ENCODE measurements at regions not wholly inside any gene's neighbourhood (a gene's known extent, or its start where the extent isn't known, plus 50 kb on each side); places are given as distances from the start of the nearest gene placed in this dataset.
"Not testable (repeated sequence)": the region's sequence is repeated elsewhere in the genome, so short reads cannot be mapped to it uniquely, and the experiment has no call there.

GRCh38 chr18:29723486-29723885, 1319.1 kb downstream of the DSC3 start:
- H3K56ac ChIP-seq (replicated peaks; ENCODE audit: insufficient read length, low read depth, low read length); H4K5ac ChIP-seq (ENCODE audit: insufficient read length, low read depth, low read length); H2BK5ac ChIP-seq (ENCODE audit: low read depth, low read length); H2AFZ ChIP-seq (ENCODE audit: low read length); H3K4me2 ChIP-seq (ENCODE audit: insufficient read depth in 1 of 2, low read depth in 2 of 2, low read length in 2 of 2); H3K4me3 ChIP-seq (ENCODE audit: extremely low read depth in 1 of 4, insufficient read depth in 2 of 4, low read depth in 3 of 4, low read length in 4 of 4); POLR2A ChIA-PET (ENCODE audit: partially characterized antibody); CTCF ChIA-PET (ENCODE audit: partially characterized antibody); H2BK20ac ChIP-seq (ENCODE audit: low read length); H3K36me3 ChIP-seq (ENCODE audit: control insufficient read depth in 2 of 4, insufficient read depth in 4 of 4, low read length in 3 of 4); H3K23me2 ChIP-seq (ENCODE audit: low read depth, low read length); H3K27ac ChIP-seq (ENCODE audit: low read depth, low read length); H2BK15ac ChIP-seq (ENCODE audit: low read length); H4K20me1 ChIP-seq (replicated peaks in 1 of 2; ENCODE audit: control insufficient read depth in 1 of 2, insufficient read depth in 2 of 2, low read length in 2 of 2); H2BK120ac ChIP-seq (replicated peaks; ENCODE audit: low read depth, low read length); DNase-seq (ENCODE audit: low read depth in 1 of 2, low spot score in 2 of 2); H3K9ac ChIP-seq (replicated peaks in 1 of 4; ENCODE audit: extremely low read depth in 1 of 4, low read depth in 3 of 4, low read length in 3 of 4); H3K79me2 ChIP-seq (ENCODE audit: control insufficient read depth in 1 of 2, insufficient read depth in 2 of 2, low read length in 2 of 2); H3K4ac ChIP-seq (replicated peaks; ENCODE audit: insufficient read length, low read depth, low read length); H3K23ac ChIP-seq (ENCODE audit: insufficient read length); H3K4me1 ChIP-seq (replicated peaks in 1 of 4; ENCODE audit: control insufficient read depth in 3 of 4, insufficient read depth in 4 of 4, low read length in 3 of 4); H4K91ac ChIP-seq (replicated peaks; ENCODE audit: insufficient read length, low read length); H3K79me1 ChIP-seq (ENCODE audit: low read depth, low read length); H2BK12ac ChIP-seq (ENCODE audit: low read depth, low read length); H3K14ac ChIP-seq (ENCODE audit: insufficient read length); FAIRE-seq; H2AK5ac ChIP-seq (ENCODE audit: low read depth, low read length); H3K9me3 ChIP-seq (ENCODE audit: insufficient read depth in 2 of 2, low read depth in 1 of 2, low read length in 1 of 2); H3K18ac ChIP-seq (ENCODE audit: extremely low read depth, low read length); H3K27me3 ChIP-seq (replicated peaks in 1 of 4; ENCODE audit: control insufficient read depth in 3 of 4, extremely low read depth in 1 of 4, insufficient read depth in 3 of 4, low read length in 3 of 4); H4K8ac ChIP-seq (ENCODE audit: extremely low read depth, insufficient read depth, low read length): not testable (repeated sequence)
- 90% methylated on average over 20 of the region's 21 CpGs; no CpG with 5 or more reads in 1 of the 2 experiments for WGBS, 2 experiments (ENCODE audit: extremely low coverage in 1 of 2, insufficient coverage in 1 of 2, insufficient read length in 1 of 2, insufficient replicate concordance in 2 of 2, low coverage in 1 of 2, low lambda C conversion rate in 2 of 2, missing lambda C conversion rate in 1 of 2)

- H4K8ac ChIP-seq (ENCODE audit: extremely low read depth, insufficient read depth, low read length); H2BK5ac ChIP-seq (ENCODE audit: low read depth, low read length); H2AK5ac ChIP-seq (ENCODE audit: low read depth, low read length); H3K36me3 ChIP-seq (ENCODE audit: control insufficient read depth in 2 of 4, insufficient read depth in 4 of 4, low read length in 3 of 4); H3K56ac ChIP-seq (replicated peaks; ENCODE audit: insufficient read length, low read depth, low read length); H3K23ac ChIP-seq (ENCODE audit: insufficient read length); H2BK12ac ChIP-seq (ENCODE audit: low read depth, low read length); H3K4me2 ChIP-seq (ENCODE audit: insufficient read depth in 1 of 2, low read depth in 2 of 2, low read length in 2 of 2); H2AFZ ChIP-seq (ENCODE audit: low read length); H3K27me3 ChIP-seq (replicated peaks in 1 of 4; ENCODE audit: control insufficient read depth in 3 of 4, extremely low read depth in 1 of 4, insufficient read depth in 3 of 4, low read length in 3 of 4); H3K79me1 ChIP-seq (ENCODE audit: low read depth, low read length); H2BK20ac ChIP-seq (ENCODE audit: low read length); POLR2A ChIA-PET (ENCODE audit: partially characterized antibody); H2BK120ac ChIP-seq (replicated peaks; ENCODE audit: low read depth, low read length); H3K9me3 ChIP-seq (ENCODE audit: insufficient read depth in 2 of 2, low read depth in 1 of 2, low read length in 1 of 2); H3K9ac ChIP-seq (replicated peaks in 1 of 4; ENCODE audit: extremely low read depth in 1 of 4, low read depth in 3 of 4, low read length in 3 of 4); H3K27ac ChIP-seq (ENCODE audit: low read depth, low read length); H4K91ac ChIP-seq (replicated peaks; ENCODE audit: insufficient read length, low read length); H3K79me2 ChIP-seq (ENCODE audit: control insufficient read depth in 1 of 2, insufficient read depth in 2 of 2, low read length in 2 of 2); FAIRE-seq; H4K20me1 ChIP-seq (replicated peaks in 1 of 2; ENCODE audit: control insufficient read depth in 1 of 2, insufficient read depth in 2 of 2, low read length in 2 of 2); H3K18ac ChIP-seq (ENCODE audit: extremely low read depth, low read length); H3K4me3 ChIP-seq (ENCODE audit: extremely low read depth in 1 of 4, insufficient read depth in 2 of 4, low read depth in 3 of 4, low read length in 4 of 4); H3K4ac ChIP-seq (replicated peaks; ENCODE audit: insufficient read length, low read depth, low read length); DNase-seq (ENCODE audit: low read depth in 1 of 2, low spot score in 2 of 2); H4K5ac ChIP-seq (ENCODE audit: insufficient read length, low read depth, low read length); H2BK15ac ChIP-seq (ENCODE audit: low read length); H3K14ac ChIP-seq (ENCODE audit: insufficient read length); H3K23me2 ChIP-seq (ENCODE audit: low read depth, low read length); H3K4me1 ChIP-seq (replicated peaks in 1 of 4; ENCODE audit: control insufficient read depth in 3 of 4, insufficient read depth in 4 of 4, low read length in 3 of 4): not testable (repeated sequence)
- CTCF ChIA-PET (ENCODE audit: partially characterized antibody) = interaction anchor here (1.0 kb wide), 1 partner anchor 18 kb away, joined by 3 read pairs; no protein-coding TSS in a partner anchor
- WGBS, 2 experiments (ENCODE audit: extremely low coverage in 1 of 2, insufficient coverage in 1 of 2, insufficient read length in 1 of 2, insufficient replicate concordance in 2 of 2, low coverage in 1 of 2, low lambda C conversion rate in 2 of 2, missing lambda C conversion rate in 1 of 2) = 93% methylated on average over 8 of the region's 8 CpGs; no CpG with 5 or more reads in 1 of the 2 experiments
Observed at GRCh38 chr18:29715960-29716359, 1326.6 kb downstream of the DSC3 start.
